Loucy (cell line): ENCODE measurements at regions not wholly inside any gene's neighbourhood (a gene's known extent, or its start where the extent isn't known, plus 50 kb on each side); places are given as distances from the start of the nearest gene placed in this dataset.

Experiments used
- H2AFZ ChIP-seq: fragments of 200-600 bp; sonication (generic); 2 replicates; pipeline ENCODE4 v1.6.0; 2016; ENCODE audit warnings: antibody characterized with exemption, mild to moderate bottlenecking, low read length, moderate library complexity
- H3F3A ChIP-seq: fragments of 200-600 bp; 2 replicates; pipeline ENCODE4 v1.6.0; 2016; ENCODE audit warnings: antibody characterized with exemption, low read depth, mild to moderate bottlenecking
- H3K27me3 ChIP-seq: fragments of 200-600 bp; sonication (generic); 2 replicates; pipeline ENCODE4 v1.6.1; 2014; ENCODE audit warnings: low read length, mild to moderate bottlenecking; ENCODE audit not compliant: insufficient read depth, poor library complexity, severe bottlenecking
- H3K36me3 ChIP-seq: fragments of 200-600 bp; sonication (generic); 2 replicates; pipeline ENCODE4 v1.6.1; 2016; ENCODE audit warnings: low read length; ENCODE audit not compliant: insufficient read depth
- H3K4me1 ChIP-seq: fragments of 200-600 bp; sonication (generic); 2 replicates; pipeline ENCODE4 v1.5.1; 2014; ENCODE audit warnings: low read length, mild to moderate bottlenecking; ENCODE audit not compliant: insufficient read depth, poor library complexity, severe bottlenecking
- H3K4me2 ChIP-seq: fragments of 200-600 bp; sonication (generic); 2 replicates; pipeline ENCODE4 v1.6.0; 2014; ENCODE audit warnings: antibody characterized with exemption, low read length, low read depth, mild to moderate bottlenecking; ENCODE audit not compliant: poor library complexity, severe bottlenecking
- H3K4me3 ChIP-seq: fragments of 200-600 bp; sonication (generic); 2 replicates; pipeline ENCODE4 v1.5.1; 2014; ENCODE audit warnings: low read length, mild to moderate bottlenecking, mixed read lengths; ENCODE audit not compliant: poor library complexity, severe bottlenecking
- H3K79me2 ChIP-seq: fragments of 200-600 bp; sonication (generic); 2 replicates; pipeline ENCODE4 v1.6.1; 2014; ENCODE audit warnings: low read length; ENCODE audit not compliant: insufficient read depth
- H3K9ac ChIP-seq: fragments of 200-600 bp; sonication (generic); 2 replicates; pipeline ENCODE4 v1.6.0; 2014; ENCODE audit warnings: mild to moderate bottlenecking, low read depth, low read length, moderate library complexity; ENCODE audit not compliant: poor library complexity, severe bottlenecking
- H3K9me2 ChIP-seq: fragments of 200-600 bp; sonication (generic); replicated peaks from 2 replicates; pipeline ENCODE4 v1.6.1; 2016; ENCODE audit warnings: low read depth, low read length, mixed read lengths
- H3K9me3 ChIP-seq: fragments of 200-600 bp; sonication (generic); 2 replicates; pipeline ENCODE4 v1.6.1; 2014; ENCODE audit warnings: mild to moderate bottlenecking, antibody characterized with exemption, low read length, low read depth; ENCODE audit not compliant: insufficient read depth
- H4K20me1 ChIP-seq: fragments of 200-600 bp; sonication (generic); 2 replicates; pipeline ENCODE4 v1.6.0; 2014; ENCODE audit warnings: antibody characterized with exemption, low read length, mild to moderate bottlenecking; ENCODE audit not compliant: insufficient read depth, poor library complexity, severe bottlenecking
- CTCF ChIP-seq: fragments of 200-600 bp; sonication (generic); conservative IDR thresholded peaks from 2 replicates; pipeline ENCODE4 v1.5.1; 2014; ENCODE audit warnings: mild to moderate bottlenecking, antibody characterized with exemption, low read length
- EZH2phosphoT487 ChIP-seq: fragments of 200-600 bp; IDR thresholded peaks from 2 replicates; pipeline ENCODE4 v1.6.1; 2018; ENCODE audit warnings: antibody characterized with exemption, mild to moderate bottlenecking, moderate library complexity, borderline replicate concordance

- Histone ChIP-seq H3K4me1 (no peaks in the 10 kb centered on the region), H4K20me1 (no peaks in the 10 kb centered on the region), H3K27me3 (no peaks in the 10 kb centered on the region), H3F3A (no peaks in the 10 kb centered on the region), H3K36me3 (no peaks in the 10 kb centered on the region), H3K4me2 (no peak overlapping the region), H3K4me3 (no peak overlapping the region), H3K79me2 (no peaks in the 10 kb centered on the region), H2AFZ (no peak overlapping the region), H3K9me2 (no peaks in the 10 kb centered on the region), H3K9me3 (no peaks in the 10 kb centered on the region), H3K9ac (no peak overlapping the region)
- TF ChIP-seq EZH2phosphoT487 (no peak), CTCF (no peak)
These were observed 2015.4 kb upstream of the WWC1 start for GRCh38 chr5:166276006-166276405.

- no peaks in the 10 kb centered on the region for H3F3A ChIP-seq
These were observed 2011.6 kb upstream of the WWC1 start for GRCh38 chr5:166279828-166280227.

DNA sequence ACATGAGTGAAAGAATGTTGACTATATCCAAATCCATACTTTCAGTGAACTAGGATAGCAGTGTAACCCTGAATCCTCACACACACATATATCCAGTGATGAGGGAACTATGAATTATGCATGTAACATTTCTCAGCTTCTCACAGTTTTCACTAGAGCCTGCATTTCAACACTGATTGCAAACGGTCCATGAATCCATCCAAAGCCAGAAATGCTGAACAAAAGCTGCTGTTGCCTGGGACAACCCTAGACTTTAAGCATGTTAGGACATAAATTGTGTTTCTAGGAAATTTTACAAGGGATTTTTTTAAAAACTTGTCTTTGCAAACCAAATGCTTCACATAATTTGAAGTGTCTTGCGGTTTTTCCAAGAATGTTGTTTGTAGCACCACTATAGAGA lies 2010.0 kb upstream of the WWC1 start:
- H3K27me3 ChIP-seq = no peaks in the 10 kb centered on the region

More at GRCh38 chr5:166279828-166280227, 2011.6 kb upstream of the WWC1 start:
- no peak overlapping the region for H3K4me3 ChIP-seq
- TF ChIP-seq CTCF (no peak), EZH2phosphoT487 (no peak)
- no peaks in the 10 kb centered on the region for H3K9me3 ChIP-seq
- H3K36me3 ChIP-seq = no peaks in the 10 kb centered on the region
- no peaks in the 10 kb centered on the region for H3K27me3 ChIP-seq
- no peaks in the 10 kb centered on the region for H3K79me2 ChIP-seq
- no peak overlapping the region for H3K9ac ChIP-seq
- H3K4me2 ChIP-seq = no peak overlapping the region
- no peaks in the 10 kb centered on the region for H3K9me2 ChIP-seq
- no peak overlapping the region for H2AFZ ChIP-seq
- no peaks in the 10 kb centered on the region for H3K4me1 ChIP-seq
- no peaks in the 10 kb centered on the region for H4K20me1 ChIP-seq

More for the DNA sequence above, 2010.0 kb upstream of the WWC1 start:
- H3K9me2 ChIP-seq = no peaks in the 10 kb centered on the region
- no peaks in the 10 kb centered on the region for H3K79me2 ChIP-seq
- H3K36me3 ChIP-seq = no peaks in the 10 kb centered on the region
- no peak overlapping the region for H3K4me2 ChIP-seq
- H3K4me1 ChIP-seq = no peaks in the 10 kb centered on the region
- H4K20me1 ChIP-seq = no peaks in the 10 kb centered on the region
- no peak overlapping the region for H2AFZ ChIP-seq
- H3F3A ChIP-seq = no peaks in the 10 kb centered on the region
- no peak overlapping the region for H3K9ac ChIP-seq
- H3K9me3 ChIP-seq = no peaks in the 10 kb centered on the region
- H3K4me3 ChIP-seq = no peak overlapping the region
- TF ChIP-seq CTCF = no peak
- no peak for TF ChIP-seq EZH2phosphoT487
